WERI-Rb-1 (cell line): ENCODE measurements at regions not wholly inside any gene's neighbourhood (a gene's known extent, or its start where the extent isn't known, plus 50 kb on each side); places are given as distances from the start of the nearest gene placed in this dataset.

Source experiments
- DNase-seq: peaks from one replicate; pipeline ENCODE4 v3.0.0-alpha.2; 2020
- H3K27ac ChIP-seq: fragments of 250-450 bp; sonication (Bioruptor Pico); 2 replicates; pipeline ENCODE4 v1.5.1; 2020; ENCODE audit warnings: mild to moderate bottlenecking, moderate library complexity
- H3K27me3 ChIP-seq: fragments of 250-450 bp; sonication (Bioruptor Pico); 2 replicates; pipeline ENCODE4 v1.5.1; 2021; ENCODE audit warnings: mild to moderate bottlenecking, low read depth, moderate library complexity; ENCODE audit not compliant: insufficient read depth, severe bottlenecking
- H3K36me3 ChIP-seq: fragments of 250-450 bp; sonication (Bioruptor Pico); 2 replicates; pipeline ENCODE4 v1.5.1; 2020; ENCODE audit warnings: mild to moderate bottlenecking, moderate library complexity
- H3K4me3 ChIP-seq: 2 replicates; pipeline ENCODE4 v1.5.1; 2011; ENCODE audit warnings: low read depth, mild to moderate bottlenecking, control low read depth, low read length
- H3K9me3 ChIP-seq: fragments of 250-450 bp; sonication (Bioruptor Pico); 2 replicates; pipeline ENCODE4 v1.5.1; 2021; ENCODE audit warnings: mild to moderate bottlenecking, moderate library complexity; ENCODE audit not compliant: severe bottlenecking
- TF ChIP-seq, protein P1 (sequence below): IDR thresholded peaks from 2 replicates; pipeline ENCODE4 v1.5.1; 2011; ENCODE audit warnings: low read depth, mild to moderate bottlenecking, control low read depth, inconsistent platforms, low read length

DNA sequence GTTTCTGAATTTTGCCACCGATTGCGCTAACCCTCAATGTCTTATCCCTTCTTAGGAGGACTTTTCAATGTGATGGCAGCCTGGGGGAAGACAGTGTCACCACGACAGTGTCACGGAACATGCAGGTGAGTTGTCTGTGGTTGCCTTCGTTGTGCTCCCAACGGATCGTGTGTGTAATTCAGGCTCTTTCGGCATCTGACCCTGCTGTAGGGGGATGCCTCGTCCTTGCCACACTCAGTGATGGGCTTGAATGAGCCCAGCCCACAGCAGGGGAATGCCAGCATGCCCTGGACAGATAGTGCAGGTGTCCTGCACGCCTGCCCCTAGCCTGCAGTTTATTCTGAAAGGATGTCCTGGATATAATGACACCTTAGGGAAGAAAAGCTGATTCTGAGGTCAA lies 123.8 kb upstream of the RTL1 start:
- no peak for DNase-seq
- H3K27me3 ChIP-seq, result peaks cover 89% of the 10 kb centered on the region
- no peak overlapping the region for H3K27ac ChIP-seq
- H3K9me3 ChIP-seq, result peaks cover 4% of the 10 kb centered on the region
- no peak overlapping the region for H3K4me3 ChIP-seq
- TF ChIP-seq, protein P1, sequence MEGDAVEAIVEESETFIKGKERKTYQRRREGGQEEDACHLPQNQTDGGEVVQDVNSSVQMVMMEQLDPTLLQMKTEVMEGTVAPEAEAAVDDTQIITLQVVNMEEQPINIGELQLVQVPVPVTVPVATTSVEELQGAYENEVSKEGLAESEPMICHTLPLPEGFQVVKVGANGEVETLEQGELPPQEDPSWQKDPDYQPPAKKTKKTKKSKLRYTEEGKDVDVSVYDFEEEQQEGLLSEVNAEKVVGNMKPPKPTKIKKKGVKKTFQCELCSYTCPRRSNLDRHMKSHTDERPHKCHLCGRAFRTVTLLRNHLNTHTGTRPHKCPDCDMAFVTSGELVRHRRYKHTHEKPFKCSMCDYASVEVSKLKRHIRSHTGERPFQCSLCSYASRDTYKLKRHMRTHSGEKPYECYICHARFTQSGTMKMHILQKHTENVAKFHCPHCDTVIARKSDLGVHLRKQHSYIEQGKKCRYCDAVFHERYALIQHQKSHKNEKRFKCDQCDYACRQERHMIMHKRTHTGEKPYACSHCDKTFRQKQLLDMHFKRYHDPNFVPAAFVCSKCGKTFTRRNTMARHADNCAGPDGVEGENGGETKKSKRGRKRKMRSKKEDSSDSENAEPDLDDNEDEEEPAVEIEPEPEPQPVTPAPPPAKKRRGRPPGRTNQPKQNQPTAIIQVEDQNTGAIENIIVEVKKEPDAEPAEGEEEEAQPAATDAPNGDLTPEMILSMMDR, result no peak
- H3K36me3 ChIP-seq, result no peaks in the 10 kb centered on the region

DNA sequence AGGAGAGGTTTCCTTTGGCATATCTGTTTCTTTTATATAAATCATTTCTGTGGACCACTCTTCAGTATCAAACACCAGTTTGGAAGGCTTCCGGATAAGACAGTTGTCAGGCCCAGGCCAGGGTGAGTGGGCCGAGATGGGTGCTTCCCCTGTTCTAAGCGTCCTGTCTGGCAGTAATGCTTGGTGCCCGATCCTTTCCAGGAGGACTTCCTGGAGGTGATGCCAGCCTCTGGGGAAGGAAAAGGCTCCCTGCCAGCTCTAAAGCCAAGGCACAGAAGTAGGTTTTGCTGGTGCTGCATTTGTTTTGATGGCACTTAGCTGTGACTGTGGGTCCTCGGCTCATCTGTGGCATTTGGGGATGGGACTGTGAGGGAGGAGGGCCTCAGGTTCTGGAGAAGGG lies 124.4 kb upstream of the RTL1 start:
- H3K4me3 ChIP-seq, result no peak overlapping the region
- H3K9me3 ChIP-seq, result peaks cover 4% of the 10 kb centered on the region
- H3K27ac ChIP-seq, result no peak overlapping the region
- no peaks in the 10 kb centered on the region for H3K36me3 ChIP-seq
- TF ChIP-seq, protein P1, result no peak
- no peak for DNase-seq
- H3K27me3 ChIP-seq, result peaks cover 89% of the 10 kb centered on the region

DNA sequence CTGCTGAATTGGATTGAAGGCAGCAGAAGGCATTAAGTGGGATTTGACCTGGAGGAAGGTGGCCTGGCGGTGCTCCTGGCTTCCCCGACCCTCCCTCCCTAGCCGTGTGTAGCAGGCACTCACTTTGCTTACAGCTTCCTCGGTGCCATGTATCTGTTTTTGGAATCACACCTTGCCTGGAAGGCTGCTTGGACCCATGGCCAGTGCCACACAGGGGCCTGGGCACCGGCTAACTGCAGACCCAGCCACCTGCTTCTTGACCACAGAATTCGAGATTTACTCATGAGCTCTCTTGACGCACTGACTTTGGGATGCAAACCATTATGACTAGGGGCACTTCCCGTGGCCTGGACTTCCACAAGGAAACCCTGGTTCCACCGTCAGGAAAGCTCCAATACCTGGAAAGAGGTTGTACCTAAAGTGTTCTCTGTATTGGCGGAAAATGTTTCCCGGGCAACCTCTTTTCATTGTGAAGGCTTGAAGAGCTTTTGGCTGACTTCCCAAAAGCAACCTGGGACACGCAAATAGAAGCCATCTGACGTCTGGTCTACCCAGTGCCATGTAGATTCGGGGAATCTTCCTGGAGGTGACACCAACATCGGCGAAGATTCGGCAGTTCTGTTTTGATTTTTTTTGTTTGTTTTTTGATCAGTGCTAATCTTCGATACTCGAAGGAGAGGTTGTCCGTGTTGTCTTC lies 125.6 kb upstream of the RTL1 start:
- TF ChIP-seq, protein P1, result no peak
- DNase-seq, result no peak

DNA sequence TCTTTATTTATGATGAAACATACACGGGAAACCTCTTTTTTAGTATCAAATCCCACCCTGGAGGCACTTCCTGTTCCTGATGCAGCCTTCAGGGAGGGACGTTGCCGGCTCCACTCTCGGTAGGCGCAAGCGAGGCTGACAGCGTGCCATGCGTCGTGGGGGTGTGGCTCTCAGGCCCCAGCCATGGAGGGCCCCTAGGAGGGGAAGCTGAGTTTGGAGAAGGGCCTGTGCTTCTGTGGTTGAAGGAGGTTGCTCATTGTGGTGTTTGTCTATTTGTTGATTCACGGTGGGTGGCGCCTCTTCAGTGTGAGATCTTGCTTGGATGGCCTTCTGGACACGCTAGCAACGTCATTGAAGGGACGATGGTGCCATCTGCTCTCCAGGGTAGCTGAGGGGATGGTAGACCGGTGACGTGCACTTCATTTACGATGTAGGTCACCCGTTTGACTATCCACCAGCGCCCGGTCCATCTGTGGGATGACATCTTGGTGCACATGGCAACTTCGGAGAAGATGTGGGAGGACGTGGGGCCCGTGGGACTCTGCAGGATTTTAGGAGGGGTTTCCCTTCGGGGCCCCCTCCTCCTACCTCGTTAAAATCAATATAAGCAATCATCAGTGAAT lies 126.3 kb upstream of the RTL1 start:
- TF ChIP-seq, protein P1, result no peak
- Histone ChIP-seq H3K27me3 (peaks cover 86% of the 10 kb centered on the region), H3K9me3 (peaks cover 4% of the 10 kb centered on the region), H3K27ac (no peak overlapping the region), H3K4me3 (no peak overlapping the region), H3K36me3 (no peaks in the 10 kb centered on the region)
- DNase-seq, result no peak

More for the DNA sequence above, 125.6 kb upstream of the RTL1 start:
- Histone ChIP-seq H3K27ac (no peak overlapping the region), H3K9me3 (peaks cover 4% of the 10 kb centered on the region), H3K27me3 (peaks cover 88% of the 10 kb centered on the region), H3K36me3 (no peaks in the 10 kb centered on the region), H3K4me3 (no peak overlapping the region)

DNA sequence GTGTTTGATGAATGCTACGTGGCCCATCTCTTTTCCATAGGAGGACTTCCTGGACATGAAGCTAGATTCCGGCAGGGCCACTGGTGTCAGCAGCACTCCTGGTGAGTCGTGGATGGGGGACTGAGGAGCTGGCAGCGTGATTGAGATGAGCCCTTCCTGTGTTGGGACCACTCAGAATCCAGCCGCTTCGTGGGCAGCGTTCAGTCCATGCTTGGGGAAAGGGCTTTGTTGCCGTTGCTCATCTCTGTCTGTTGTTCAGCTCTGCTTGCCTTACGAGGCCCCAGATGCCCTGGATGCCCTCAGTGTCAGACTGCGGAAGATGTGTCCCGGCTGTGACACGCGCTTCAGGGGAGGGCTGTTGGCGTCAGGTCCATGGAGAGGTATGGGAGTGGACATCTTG lies 127.1 kb upstream of the RTL1 start:
- no peak for DNase-seq
- TF ChIP-seq, protein P1, result no peak
- H3K36me3 ChIP-seq, result no peaks in the 10 kb centered on the region
- no peak overlapping the region for H3K27ac ChIP-seq
- H3K9me3 ChIP-seq, result peaks cover 4% of the 10 kb centered on the region
- no peak overlapping the region for H3K4me3 ChIP-seq
- H3K27me3 ChIP-seq, result peaks cover 86% of the 10 kb centered on the region
